Neural progenitor cell (in vitro differentiated cells): ENCODE measurements at regions not wholly inside any gene's neighbourhood (a gene's known extent, or its start where the extent isn't known, plus 50 kb on each side); places are given as distances from the start of the nearest gene placed in this dataset.

ENCODE experiments used
- CTCF ChIP-seq: fragments of 200-600 bp; sonication (generic); IDR thresholded peaks from 2 replicates; pipeline ENCODE4 v1.5.1; 2017; ENCODE audit warnings: antibody characterized with exemption, mild to moderate bottlenecking
- EZH2 ChIP-seq: fragments of 200-600 bp; sonication (generic); IDR thresholded peaks from 2 replicates; pipeline ENCODE4 v1.6.1; 2017; ENCODE audit warnings: antibody characterized with exemption, mild to moderate bottlenecking, moderate library complexity

- TF ChIP-seq CTCF (no peak), EZH2 (no peak)
These were observed 146.5 kb downstream of the CCDC74A start for GRCh38 chr2:131674174-131674507.
